DOHH2 (cell line): ENCODE measurements at regions not wholly inside any gene's neighbourhood (a gene's known extent, or its start where the extent isn't known, plus 50 kb on each side); places are given as distances from the start of the nearest gene placed in this dataset.

Source experiments
- H3F3A ChIP-seq: fragments of 200-600 bp; sonication (generic), shearing (Covaris generic); 2 replicates; pipeline ENCODE4 v1.6.0; 2016; ENCODE audit warnings: antibody characterized with exemption, mild to moderate bottlenecking; ENCODE audit not compliant: control insufficient read depth, insufficient read depth
- H3K27ac ChIP-seq: fragments of 200-600 bp; sonication (generic); 2 replicates; pipeline ENCODE4 v1.5.1; 2014; ENCODE audit warnings: low read depth, mild to moderate bottlenecking, low read length, moderate library complexity
- H3K27me3 ChIP-seq: fragments of 200-600 bp; sonication (generic); 2 replicates; pipeline ENCODE4 v1.6.1; 2014; ENCODE audit warnings: mild to moderate bottlenecking, low read length, mixed read lengths; ENCODE audit not compliant: control insufficient read depth
- H3K36me3 ChIP-seq: fragments of 200-600 bp; sonication (generic); 2 replicates; pipeline ENCODE4 v1.6.1; 2014; ENCODE audit warnings: mild to moderate bottlenecking, low read length, moderate library complexity, mixed read lengths; ENCODE audit not compliant: control insufficient read depth
- H3K4me1 ChIP-seq: fragments of 200-600 bp; sonication (generic); 2 replicates; pipeline ENCODE4 v1.6.1; 2014; ENCODE audit warnings: mild to moderate bottlenecking, low read length, mixed read lengths; ENCODE audit not compliant: control insufficient read depth
- H3K4me2 ChIP-seq: fragments of 200-600 bp; sonication (generic); 2 replicates; pipeline ENCODE4 v1.6.0; 2014; ENCODE audit warnings: mild to moderate bottlenecking, low read length, moderate library complexity
- H3K4me3 ChIP-seq: fragments of 200-600 bp; sonication (generic); 2 replicates; pipeline ENCODE4 v1.5.1; 2014; ENCODE audit warnings: mild to moderate bottlenecking, low read length, mixed read lengths
- H3K79me2 ChIP-seq: fragments of 200-600 bp; sonication (generic); 2 replicates; pipeline ENCODE4 v1.6.1; 2014; ENCODE audit warnings: mild to moderate bottlenecking, low read length, mixed read lengths; ENCODE audit not compliant: control insufficient read depth
- H3K9me2 ChIP-seq: fragments of 200-600 bp; sonication (generic); replicated peaks from 2 replicates; pipeline ENCODE4 v1.6.1; 2014; ENCODE audit warnings: mild to moderate bottlenecking, low read length, mixed read lengths; ENCODE audit not compliant: control insufficient read depth
- H3K9me3 ChIP-seq: fragments of 200-600 bp; sonication (generic); 2 replicates; pipeline ENCODE4 v1.6.1; 2014; ENCODE audit warnings: antibody characterized with exemption, low read length, mixed read lengths; ENCODE audit not compliant: control insufficient read depth, insufficient read depth
- H4K20me1 ChIP-seq: fragments of 200-600 bp; sonication (generic); 2 replicates; pipeline ENCODE4 v1.6.0; 2014; ENCODE audit warnings: low read depth, mild to moderate bottlenecking, antibody characterized with exemption, low read length, moderate library complexity; ENCODE audit not compliant: control insufficient read depth, insufficient read depth
- CTCF ChIP-seq: fragments of 200-600 bp; sonication (generic); IDR thresholded peaks from one replicate; pipeline ENCODE4 v1.5.1; 2014; ENCODE audit warnings: antibody characterized with exemption, mild to moderate bottlenecking, low read depth, low read length; ENCODE audit not compliant: poor library complexity, severe bottlenecking
- EZH2phosphoT487 ChIP-seq: fragments of 200-600 bp; sonication (generic); IDR thresholded peaks from 2 replicates; pipeline ENCODE4 v1.6.1; 2017; ENCODE audit warnings: borderline replicate concordance, mild to moderate bottlenecking, antibody characterized with exemption, low read length, moderate library complexity, mixed read lengths

DNA sequence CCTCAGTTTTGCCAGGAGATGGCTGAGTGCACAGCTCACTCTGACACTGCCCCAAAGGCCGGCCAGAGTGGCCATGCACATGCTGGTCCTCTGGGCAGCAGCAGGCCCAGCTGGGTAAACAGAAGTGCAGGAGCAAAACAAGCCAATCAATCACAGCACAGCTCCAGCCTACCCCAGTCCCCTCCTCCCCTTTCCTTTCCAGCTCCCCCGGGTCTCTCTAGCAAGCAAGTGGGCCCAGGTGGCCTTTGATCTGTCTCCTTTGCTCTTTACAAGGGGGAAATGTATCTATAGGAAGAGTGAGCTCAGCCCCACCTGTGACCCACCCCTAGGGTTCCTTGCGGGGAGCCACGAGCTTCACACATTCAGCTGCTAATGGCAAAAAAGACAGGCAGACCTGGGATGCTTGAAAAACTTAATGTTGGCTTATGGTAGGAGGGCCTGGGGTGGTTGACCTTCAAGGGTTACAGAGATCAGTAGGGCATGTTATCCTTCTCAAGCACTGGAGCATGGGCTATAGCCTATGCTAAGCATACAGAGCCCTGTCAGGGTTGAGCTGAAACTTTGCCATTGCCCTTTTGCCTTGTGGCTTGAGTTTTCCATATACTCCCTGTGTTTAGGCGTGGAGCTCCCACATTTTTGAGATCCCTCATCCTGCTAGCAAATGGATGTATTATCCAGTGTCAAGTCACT, 57.8 kb upstream of the PLAC1 start:
- H3K36me3 ChIP-seq: no peaks in the 10 kb centered on the region
- peaks cover 9% of the 10 kb centered on the region for H3K4me1 ChIP-seq
- no peak overlapping the region for H3K4me3 ChIP-seq
- H3K27me3 ChIP-seq: peaks cover 5% of the 10 kb centered on the region; the same call in 1 of the 2 replicates
- no peaks in the 10 kb centered on the region for H4K20me1 ChIP-seq
- H3F3A ChIP-seq: no peaks in the 10 kb centered on the region
- H3K9me3 ChIP-seq: no peaks in the 10 kb centered on the region
- no peak for TF ChIP-seq CTCF
- no peak for TF ChIP-seq EZH2phosphoT487
- no peaks in the 10 kb centered on the region for H3K9me2 ChIP-seq
- no peak overlapping the region for H3K27ac ChIP-seq
- H3K4me2 ChIP-seq: no peak overlapping the region
- H3K79me2 ChIP-seq: no peaks in the 10 kb centered on the region

- Histone ChIP-seq H4K20me1 (no peaks in the 10 kb centered on the region), H3K79me2 (no peaks in the 10 kb centered on the region), H3K4me3 (no peak overlapping the region), H3F3A (no peaks in the 10 kb centered on the region), H3K27me3 (peaks cover 5% of the 10 kb centered on the region; the same call in 1 of the 2 replicates), H3K27ac (no peak overlapping the region), H3K4me1 (peaks cover 9% of the 10 kb centered on the region), H3K36me3 (no peaks in the 10 kb centered on the region), H3K4me2 (no peak overlapping the region), H3K9me3 (no peaks in the 10 kb centered on the region), H3K9me2 (no peaks in the 10 kb centered on the region)
- TF ChIP-seq CTCF (no peak), EZH2phosphoT487 (no peak)
Observed at GRCh38 chrX:134714633-134715110, 56.4 kb upstream of the PLAC1 start.

GRCh38 chrX:134713618-134714107, 55.4 kb upstream of the PLAC1 start:
- H3F3A ChIP-seq: no peaks in the 10 kb centered on the region
- H3K27me3 ChIP-seq: peaks cover 5% of the 10 kb centered on the region; the same call in 1 of the 2 replicates
- no peaks in the 10 kb centered on the region for H3K9me2 ChIP-seq
- H3K36me3 ChIP-seq: no peaks in the 10 kb centered on the region
- peaks cover 4% of the 10 kb centered on the region for H3K4me1 ChIP-seq
- no peak overlapping the region for H3K27ac ChIP-seq
- no peaks in the 10 kb centered on the region for H3K9me3 ChIP-seq
- H3K4me2 ChIP-seq: no peak overlapping the region
- H3K4me3 ChIP-seq: no peak overlapping the region
- H3K79me2 ChIP-seq: no peaks in the 10 kb centered on the region
- TF ChIP-seq EZH2phosphoT487: no peak
- TF ChIP-seq CTCF: no peak
- H4K20me1 ChIP-seq: no peaks in the 10 kb centered on the region
